Vagina (tissue), 2 donors: ENCODE measurements at regions not wholly inside any gene's neighbourhood (a gene's known extent, or its start where the extent isn't known, plus 50 kb on each side); places are given as distances from the start of the nearest gene placed in this dataset.

Experiments used
- DNase-seq, 2 donors: peaks; one replicate each; pipeline ENCODE4 v3.0.0-alpha.2; 2017; ENCODE audit errors: extremely low spot score in 2 of 2
- H3K27ac ChIP-seq: fragments of 200-600 bp; sonication (generic); one replicate; pipeline ENCODE4 v1.5.1; 2019
- H3K27me3 ChIP-seq: fragments of 200-600 bp; sonication (generic); one replicate; pipeline ENCODE4 v1.5.1; 2019
- H3K36me3 ChIP-seq, 2 donors: fragments of 200-600 bp; sonication (generic); one replicate each; pipeline ENCODE4 v1.5.1; 2017 to 2019
- H3K4me1 ChIP-seq: fragments of 200-600 bp; sonication (generic); one replicate; pipeline ENCODE4 v1.5.1; 2019
- H3K4me3 ChIP-seq, 2 donors: fragments of 200-600 bp; sonication (generic); 1 replicate in 1 of 2; 2 replicates in 1 of 2; pipeline ENCODE4 v1.5.1; 2016 to 2019
- H3K9me3 ChIP-seq: fragments of 200-600 bp; sonication (generic); one replicate; pipeline ENCODE4 v1.5.1; 2019
- POLR2A ChIP-seq, 2 donors: fragments of 450-650 bp; IDR thresholded peaks; one replicate each; pipeline ENCODE4 v1.6.1; 2017; ENCODE audit warnings: antibody characterized with exemption in 2 of 2, mild to moderate bottlenecking in 2 of 2, moderate library complexity in 2 of 2
- POLR2AphosphoS5 ChIP-seq, 2 donors: sonication (generic); formaldehyde crosslinking; IDR thresholded peaks; one replicate each; pipeline ENCODE4 v1.9.0; 2017; ENCODE audit warnings: antibody characterized with exemption in 2 of 2, mild to moderate bottlenecking in 2 of 2, low read depth in 1 of 2; ENCODE audit not compliant: insufficient read depth in 1 of 2
- intact Hi-C: fragments of 100-400 bp; cut with DNase I; formaldehyde crosslinking; loops from one replicate; pipeline ENCODE4 v1.15.1; 2023
- TF ChIP-seq, protein P1 (sequence below), 3 experiments: fragments of 450-650 bp in 2 of 3; fragments of 200-600 bp in 1 of 3; sonication (generic) in 1 of 3; IDR thresholded peaks; one replicate each; pipeline ENCODE4 v1.5.1; 2017 to 2019; ENCODE audit warnings: antibody characterized with exemption in 3 of 3, mild to moderate bottlenecking in 2 of 3, moderate library complexity in 2 of 3

DNA sequence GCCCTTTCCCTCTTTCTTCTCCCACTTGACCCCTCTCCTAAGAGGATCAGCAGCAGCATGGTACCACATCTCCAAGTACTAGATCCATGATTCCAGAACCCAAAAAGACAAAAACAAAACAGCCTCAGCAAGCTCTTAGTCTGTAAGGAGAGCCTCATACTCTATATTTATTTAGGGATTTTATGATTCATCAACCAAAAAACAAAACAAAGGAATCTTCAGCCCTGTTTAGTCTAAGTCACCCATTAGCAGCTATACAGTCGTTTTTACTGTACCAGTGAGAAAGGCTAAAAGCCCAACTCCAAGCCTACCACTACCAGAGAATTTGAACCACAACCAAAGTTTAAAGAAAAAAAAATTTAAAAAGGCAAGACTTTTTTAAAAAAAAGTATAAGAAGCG, 1020.3 kb upstream of the CADM2 start:
- no peaks in the 10 kb centered on the region for H3K4me1 ChIP-seq
- TF ChIP-seq, protein P1, sequence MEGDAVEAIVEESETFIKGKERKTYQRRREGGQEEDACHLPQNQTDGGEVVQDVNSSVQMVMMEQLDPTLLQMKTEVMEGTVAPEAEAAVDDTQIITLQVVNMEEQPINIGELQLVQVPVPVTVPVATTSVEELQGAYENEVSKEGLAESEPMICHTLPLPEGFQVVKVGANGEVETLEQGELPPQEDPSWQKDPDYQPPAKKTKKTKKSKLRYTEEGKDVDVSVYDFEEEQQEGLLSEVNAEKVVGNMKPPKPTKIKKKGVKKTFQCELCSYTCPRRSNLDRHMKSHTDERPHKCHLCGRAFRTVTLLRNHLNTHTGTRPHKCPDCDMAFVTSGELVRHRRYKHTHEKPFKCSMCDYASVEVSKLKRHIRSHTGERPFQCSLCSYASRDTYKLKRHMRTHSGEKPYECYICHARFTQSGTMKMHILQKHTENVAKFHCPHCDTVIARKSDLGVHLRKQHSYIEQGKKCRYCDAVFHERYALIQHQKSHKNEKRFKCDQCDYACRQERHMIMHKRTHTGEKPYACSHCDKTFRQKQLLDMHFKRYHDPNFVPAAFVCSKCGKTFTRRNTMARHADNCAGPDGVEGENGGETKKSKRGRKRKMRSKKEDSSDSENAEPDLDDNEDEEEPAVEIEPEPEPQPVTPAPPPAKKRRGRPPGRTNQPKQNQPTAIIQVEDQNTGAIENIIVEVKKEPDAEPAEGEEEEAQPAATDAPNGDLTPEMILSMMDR (IDR thresholded peaks at IDR 0.05) = no peak
- TF ChIP-seq POLR2AphosphoS5 (IDR thresholded peaks at IDR 0.05; ENCODE audit: insufficient read depth in 1 of 2, low read depth in 1 of 2) (no peak), POLR2A (IDR thresholded peaks at IDR 0.05) (no peak)
- intact Hi-C loops = no loop called here
- no peak overlapping the region for H3K27ac ChIP-seq
- H3K4me3 ChIP-seq = no peak overlapping the region
- no peaks in the 10 kb centered on the region for H3K36me3 ChIP-seq
- H3K27me3 ChIP-seq = no peaks in the 10 kb centered on the region
- DNase-seq = no peak
- no peaks in the 10 kb centered on the region for H3K9me3 ChIP-seq

DNA sequence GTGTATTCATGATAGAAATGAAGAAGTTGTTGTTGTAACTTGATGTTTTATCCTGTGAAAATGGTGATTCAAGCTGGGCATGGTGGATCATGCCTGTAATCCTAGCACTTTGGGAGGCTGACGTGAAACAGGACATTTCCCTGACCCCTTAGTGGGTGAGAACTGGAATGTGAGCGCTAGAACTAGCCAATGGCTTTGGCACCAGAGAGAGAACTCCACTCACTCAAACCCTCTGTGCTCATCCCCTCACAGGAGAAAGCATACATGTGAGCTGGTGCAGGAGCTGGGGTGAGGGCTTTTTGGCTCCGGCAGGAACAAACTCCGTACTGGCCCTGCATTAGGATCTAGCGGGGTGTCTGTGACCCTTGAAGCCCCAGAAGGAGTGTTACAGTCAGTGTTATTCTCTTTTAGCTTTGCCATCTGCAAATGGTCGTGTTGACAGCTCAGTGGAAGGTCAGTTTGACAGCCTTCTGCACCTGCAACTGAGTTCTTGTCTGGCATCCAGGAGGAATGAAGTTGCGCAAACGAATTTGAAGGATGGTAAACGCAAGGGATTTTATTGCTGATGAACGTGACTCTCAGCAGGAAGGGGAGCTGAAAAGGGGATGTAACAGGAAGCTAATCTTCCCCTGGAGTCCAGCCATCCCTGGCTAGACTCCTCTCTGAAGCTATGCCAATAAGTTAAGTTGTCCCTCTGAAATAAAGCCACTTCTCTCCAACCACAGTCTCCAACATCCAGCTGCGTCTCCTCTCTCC, 1016.6 kb upstream of the CADM2 start:
- no peak for DNase-seq
- no peaks in the 10 kb centered on the region for H3K36me3 ChIP-seq
- H3K4me3 ChIP-seq = no peak overlapping the region
- H3K4me1 ChIP-seq = no peaks in the 10 kb centered on the region
- no peaks in the 10 kb centered on the region for H3K27me3 ChIP-seq
- TF ChIP-seq, protein P1 (IDR thresholded peaks at IDR 0.05) = no peak
- TF ChIP-seq POLR2A (IDR thresholded peaks at IDR 0.05) = no peak
- TF ChIP-seq POLR2AphosphoS5 (IDR thresholded peaks at IDR 0.05; ENCODE audit: insufficient read depth in 1 of 2, low read depth in 1 of 2) = no peak
- H3K9me3 ChIP-seq = no peaks in the 10 kb centered on the region
- no peak overlapping the region for H3K27ac ChIP-seq
- intact Hi-C loops = no loop called here

DNA sequence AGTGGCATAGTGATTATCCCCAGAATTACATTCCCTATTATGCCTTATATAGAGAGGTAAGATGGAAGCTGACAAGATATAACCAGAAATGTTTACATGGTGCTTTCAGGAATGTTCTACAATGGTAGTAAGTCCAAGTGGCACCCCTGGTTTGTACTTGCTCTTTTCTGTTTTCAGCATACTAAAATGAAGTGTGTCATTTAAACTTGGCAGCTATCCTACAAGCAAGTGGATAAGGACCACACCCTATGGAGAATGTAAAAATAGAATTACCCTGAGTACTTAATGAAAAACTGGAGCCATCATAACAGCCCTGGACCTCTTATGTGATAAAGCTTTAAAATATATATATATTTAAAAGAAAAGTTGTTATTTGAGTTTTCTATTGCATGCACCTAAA, 1012.7 kb upstream of the CADM2 start:
- TF ChIP-seq POLR2A (IDR thresholded peaks at IDR 0.05) (no peak), POLR2AphosphoS5 (IDR thresholded peaks at IDR 0.05; ENCODE audit: insufficient read depth in 1 of 2, low read depth in 1 of 2) (no peak)
- TF ChIP-seq, protein P1 (IDR thresholded peaks at IDR 0.05) = no peak
- no peaks in the 10 kb centered on the region for H3K9me3 ChIP-seq
- no peaks in the 10 kb centered on the region for H3K4me1 ChIP-seq
- H3K4me3 ChIP-seq = no peak overlapping the region
- intact Hi-C loops = no loop called here
- no peak overlapping the region for H3K27ac ChIP-seq
- H3K27me3 ChIP-seq = no peaks in the 10 kb centered on the region
- no peaks in the 10 kb centered on the region for H3K36me3 ChIP-seq
- DNase-seq = no peak

DNA sequence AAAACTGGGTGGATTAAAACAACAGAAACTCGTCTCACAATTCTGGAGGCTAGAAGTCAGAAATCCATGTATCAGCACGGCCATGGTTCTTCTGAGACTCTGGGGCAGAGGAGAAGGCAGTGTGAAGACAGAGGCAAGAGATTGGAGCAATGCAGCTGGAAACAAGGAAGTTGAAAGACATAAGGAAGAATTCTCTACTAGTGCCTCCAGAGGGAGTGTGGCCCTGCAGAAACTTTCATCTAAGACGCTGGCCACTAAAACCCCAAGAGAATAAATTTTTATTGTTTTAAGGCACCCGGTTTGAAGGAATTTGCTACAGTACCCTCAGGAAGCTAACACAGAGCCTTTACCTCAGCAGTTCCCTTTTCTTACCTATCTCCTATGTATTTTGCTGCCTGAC, 1012.2 kb upstream of the CADM2 start:
- intact Hi-C loops = no loop called here
- Histone ChIP-seq H3K27me3 (no peaks in the 10 kb centered on the region), H3K4me3 (no peak overlapping the region), H3K36me3 (no peaks in the 10 kb centered on the region), H3K4me1 (no peaks in the 10 kb centered on the region), H3K9me3 (no peaks in the 10 kb centered on the region), H3K27ac (no peak overlapping the region)
- no peak for DNase-seq
- TF ChIP-seq POLR2A (IDR thresholded peaks at IDR 0.05) = no peak
- TF ChIP-seq, protein P1 (IDR thresholded peaks at IDR 0.05) = no peak
- no peak for TF ChIP-seq POLR2AphosphoS5 (IDR thresholded peaks at IDR 0.05; ENCODE audit: insufficient read depth in 1 of 2, low read depth in 1 of 2)

DNA sequence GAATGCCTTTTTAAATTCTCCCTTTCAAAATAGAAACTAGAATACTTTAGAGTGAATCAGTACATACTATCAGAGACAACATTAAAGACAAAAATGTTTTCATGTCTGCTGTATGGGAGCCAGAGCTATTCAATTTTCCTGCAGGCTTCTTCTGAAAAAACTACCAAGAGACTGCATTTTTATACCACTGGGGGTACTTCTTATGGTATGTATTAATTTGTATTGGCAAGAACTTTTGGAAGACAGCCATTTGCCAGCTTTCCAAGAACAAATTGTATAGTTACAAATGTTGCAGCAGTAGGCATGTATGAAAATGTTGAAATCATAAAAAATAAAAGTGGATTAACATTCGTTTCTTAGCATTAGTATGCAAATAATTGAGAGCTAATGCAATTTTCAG, 1010.0 kb upstream of the CADM2 start:
- H3K27ac ChIP-seq = no peak overlapping the region
- no peak for DNase-seq
- H3K9me3 ChIP-seq = no peaks in the 10 kb centered on the region
- TF ChIP-seq POLR2A (IDR thresholded peaks at IDR 0.05) = no peak
- no peaks in the 10 kb centered on the region for H3K4me1 ChIP-seq
- H3K4me3 ChIP-seq = no peak overlapping the region
- no peaks in the 10 kb centered on the region for H3K36me3 ChIP-seq
- intact Hi-C loops = no loop called here
- no peaks in the 10 kb centered on the region for H3K27me3 ChIP-seq
